H1 (cell line): ENCODE measurements at regions not wholly inside any gene's neighbourhood (a gene's known extent, or its start where the extent isn't known, plus 50 kb on each side); places are given as distances from the start of the nearest gene placed in this dataset.

Experiments
- JUN ChIP-seq: IDR thresholded peaks from 2 replicates; pipeline ENCODE4 v1.6.1; 2011; ENCODE audit warnings: low read depth, mild to moderate bottlenecking, improper control_type of control experiment, low read length

DNA sequence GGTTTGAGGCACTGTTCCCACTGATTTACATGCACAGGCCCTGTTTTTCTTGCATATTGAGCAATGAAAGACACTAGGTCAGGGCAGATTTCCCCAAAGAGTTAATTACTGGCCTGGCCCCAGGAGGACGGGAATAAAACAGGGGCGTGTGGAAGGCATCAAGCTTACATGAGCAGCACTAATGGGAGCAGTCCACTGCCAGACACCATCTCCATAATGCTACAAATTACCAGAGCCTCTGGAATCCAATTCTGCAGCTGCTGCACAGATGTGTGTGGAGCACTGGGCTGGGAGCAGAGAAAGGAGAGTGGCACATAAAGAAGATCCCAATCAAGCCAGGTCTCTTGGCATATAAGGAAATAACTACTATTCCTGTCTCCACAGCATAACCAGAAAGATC is 96.9 kb downstream of the CCDC34 start (continued):
- TF ChIP-seq JUN: no peak
- TF ChIP-seq, all 59 proteins: peak for 0
